Gastrocnemius medialis (tissue), 4 donors: ENCODE measurements at regions not wholly inside any gene's neighbourhood (a gene's known extent, or its start where the extent isn't known, plus 50 kb on each side); places are given as distances from the start of the nearest gene placed in this dataset.

Experiments used
- POLR2A ChIP-seq, 2 donors: fragments of 450-650 bp; IDR thresholded peaks; one replicate each; pipeline ENCODE4 v1.6.1; 2017; ENCODE audit warnings: antibody characterized with exemption in 2 of 2, mild to moderate bottlenecking in 2 of 2, moderate library complexity in 2 of 2
- TF ChIP-seq, protein P1 (sequence below), 5 experiments: fragments of 450-650 bp in 3 of 5; fragments of 200-600 bp in 2 of 5; sonication (generic) in 2 of 5; IDR thresholded peaks in 4 of 5; conservative IDR thresholded peaks in 1 of 5; 1 replicate in 4 of 5; 2 replicates in 1 of 5; pipeline ENCODE4 v1.5.1; 2016 to 2019; ENCODE audit warnings: antibody characterized with exemption in 5 of 5, mild to moderate bottlenecking in 3 of 5, moderate library complexity in 3 of 5

DNA sequence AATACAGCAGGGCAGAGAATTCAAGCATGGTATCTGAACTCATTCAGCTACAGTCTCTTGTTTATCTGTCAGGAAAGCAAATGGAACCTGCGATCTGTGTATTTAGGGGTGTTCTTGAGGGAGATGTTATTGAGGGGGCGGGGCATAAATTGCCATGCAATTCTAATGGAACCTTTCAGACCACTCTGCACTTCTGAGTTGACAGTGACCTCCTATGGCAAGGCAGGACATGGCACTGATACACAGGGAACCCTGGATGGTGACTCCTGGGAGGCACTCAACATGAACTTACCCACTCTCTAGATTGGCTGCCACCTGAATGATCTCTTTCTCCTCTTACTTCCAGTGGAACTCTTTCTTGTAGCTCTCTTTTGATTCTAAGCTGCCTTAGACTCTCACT, 787.3 kb downstream of the VRK1 start:
- TF ChIP-seq, protein P1, sequence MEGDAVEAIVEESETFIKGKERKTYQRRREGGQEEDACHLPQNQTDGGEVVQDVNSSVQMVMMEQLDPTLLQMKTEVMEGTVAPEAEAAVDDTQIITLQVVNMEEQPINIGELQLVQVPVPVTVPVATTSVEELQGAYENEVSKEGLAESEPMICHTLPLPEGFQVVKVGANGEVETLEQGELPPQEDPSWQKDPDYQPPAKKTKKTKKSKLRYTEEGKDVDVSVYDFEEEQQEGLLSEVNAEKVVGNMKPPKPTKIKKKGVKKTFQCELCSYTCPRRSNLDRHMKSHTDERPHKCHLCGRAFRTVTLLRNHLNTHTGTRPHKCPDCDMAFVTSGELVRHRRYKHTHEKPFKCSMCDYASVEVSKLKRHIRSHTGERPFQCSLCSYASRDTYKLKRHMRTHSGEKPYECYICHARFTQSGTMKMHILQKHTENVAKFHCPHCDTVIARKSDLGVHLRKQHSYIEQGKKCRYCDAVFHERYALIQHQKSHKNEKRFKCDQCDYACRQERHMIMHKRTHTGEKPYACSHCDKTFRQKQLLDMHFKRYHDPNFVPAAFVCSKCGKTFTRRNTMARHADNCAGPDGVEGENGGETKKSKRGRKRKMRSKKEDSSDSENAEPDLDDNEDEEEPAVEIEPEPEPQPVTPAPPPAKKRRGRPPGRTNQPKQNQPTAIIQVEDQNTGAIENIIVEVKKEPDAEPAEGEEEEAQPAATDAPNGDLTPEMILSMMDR (IDR thresholded peaks at IDR 0.05 in 4 of 5, conservative IDR thresholded peaks at IDR 0.05 in 1 of 5): no peak
- TF ChIP-seq POLR2A (IDR thresholded peaks at IDR 0.05): no peak
